Panc1 (cell line): ENCODE measurements at regions not wholly inside any gene's neighbourhood (a gene's known extent, or its start where the extent isn't known, plus 50 kb on each side); places are given as distances from the start of the nearest gene placed in this dataset.

Experiments used
- ATAC-seq: fragments of 200-7000 bp; cut with Tn5 transposase; 2 replicates; pipeline ENCODE4 v1.9.1; 2020; ENCODE audit warnings: mild to moderate bottlenecking, moderate library complexity
- BruUV-seq: library from RNA; stranded (reverse); fragments of 400-500 nt; replicated peaks from 2 replicates; lab custom pipeline; 2021; lab: Mats Ljungman, UMichigan
- CTCF ChIA-PET: fragments of 300-600 bp; sonication (Branson Sonifier 250); formaldehyde crosslinking; loops from one replicate; lab custom pipeline; 2022; ENCODE audit warnings: antibody characterized with exemption; lab: Charles Lee
- POLR2A ChIA-PET: fragments of 300-600 bp; sonication (Branson Sonifier 250); formaldehyde crosslinking; loops from one replicate; lab custom pipeline; 2022; ENCODE audit warnings: antibody characterized with exemption; lab: Charles Lee
- DNase-seq: peaks from one replicate; pipeline ENCODE4 v3.0.0-alpha.2; 2010; ENCODE audit warnings: low read depth, low spot score
- H3K27ac ChIP-seq: 2 replicates; pipeline ENCODE4 v1.5.1; 2011; ENCODE audit warnings: mild to moderate bottlenecking, low read length, inconsistent platforms
- H3K27me3 ChIP-seq: fragments of 200-500 bp; sonication (Bioruptor generic); 2 replicates; pipeline ENCODE4 v1.6.0; 2014; ENCODE audit warnings: low read length, inconsistent platforms; ENCODE audit not compliant: control insufficient read depth, insufficient read depth
- H3K36me3 ChIP-seq: fragments of 200-500 bp; sonication (Bioruptor generic); 2 replicates; pipeline ENCODE4 v1.5.1; 2014; ENCODE audit warnings: inconsistent platforms, mild to moderate bottlenecking, low read length, moderate library complexity; ENCODE audit not compliant: control insufficient read depth, insufficient read depth
- H3K4me1 ChIP-seq: 2 replicates; pipeline ENCODE4 v1.5.1; 2011; ENCODE audit warnings: inconsistent platforms, mild to moderate bottlenecking, low read length, moderate library complexity; ENCODE audit not compliant: control insufficient read depth, insufficient read depth
- H3K4me3 ChIP-seq, 2 experiments: 2 replicates each; pipeline ENCODE4 v1.5.1; 2011 to 2012; ENCODE audit warnings: low read depth in 2 of 2, low read length in 2 of 2, mild to moderate bottlenecking in 2 of 2, inconsistent platforms in 1 of 2, moderate library complexity in 1 of 2
- H3K9me3 ChIP-seq: fragments of 200-500 bp; sonication (Bioruptor generic); 2 replicates; pipeline ENCODE4 v1.5.1; 2014; ENCODE audit warnings: low read depth, mild to moderate bottlenecking, inconsistent platforms, low read length, moderate library complexity; ENCODE audit not compliant: control insufficient read depth, insufficient read depth
- CTCF ChIP-seq: fragments of 450-650 bp; IDR thresholded peaks from 2 replicates; pipeline ENCODE4 v1.5.1; 2017; ENCODE audit warnings: mild to moderate bottlenecking
- POLR2AphosphoS5 ChIP-seq: IDR thresholded peaks from 2 replicates; pipeline ENCODE4 v1.6.1; 2012; ENCODE audit warnings: mild to moderate bottlenecking, low read depth, low read length, moderate library complexity
- REST ChIP-seq, 2 experiments: IDR thresholded peaks; 2 replicates each; pipeline ENCODE4 v1.6.1; 2011 to 2012; ENCODE audit warnings: low read depth in 2 of 2, control low read depth in 1 of 2, low read length in 1 of 2, mild to moderate bottlenecking in 1 of 2, moderate library complexity in 1 of 2; ENCODE audit not compliant: insufficient read depth in 1 of 2
- SIN3A ChIP-seq: IDR thresholded peaks from 2 replicates; pipeline ENCODE4 v1.6.1; 2012; ENCODE audit warnings: low read depth, mild to moderate bottlenecking, low read length, moderate library complexity, borderline replicate concordance; ENCODE audit not compliant: insufficient read depth
- TCF7L2 ChIP-seq: IDR thresholded peaks from 2 replicates; pipeline ENCODE4 v1.6.1; 2011; ENCODE audit warnings: mild to moderate bottlenecking, low read depth, low read length, inconsistent platforms
- in situ Hi-C: cut with HindIII; loops from 2 replicates; pipeline ENCODE4 v1.10.0; 2016; ENCODE audit warnings: low sequenced_read_pairs, low pct_unique_long_range_greater_than_20kb
- intact Hi-C: fragments of 100-400 bp; cut with micrococcal nuclease; formaldehyde crosslinking; loops from one replicate; pipeline ENCODE4 v1.10.0; 2022; ENCODE audit not compliant: unreplicated experiment

- H3K36me3 ChIP-seq, result no peaks in the 10 kb centered on the region
- intact Hi-C loops (no loop called here), in situ Hi-C loops (no loop called here)
- TF ChIP-seq TCF7L2, result no peak
- no peak for TF ChIP-seq SIN3A
- no peak for TF ChIP-seq POLR2AphosphoS5
- no peak for TF ChIP-seq REST (IDR thresholded peaks at IDR 0.05; ENCODE audit: insufficient read depth in 1 of 2, low read depth in 2 of 2, low read length in 1 of 2)
- TF ChIP-seq CTCF, result no peak
- no peak for ATAC-seq
- H3K9me3 ChIP-seq, result no peaks in the 10 kb centered on the region
- ChIA-PET POLR2A (no interaction called here), CTCF (no interaction called here)
- no TSS peak for BruUV-seq
- no peaks in the 10 kb centered on the region for H3K4me1 ChIP-seq
- H3K27ac ChIP-seq, result no peak overlapping the region
- H3K4me3 ChIP-seq, result no peak overlapping the region
- no peak for DNase-seq
- H3K27me3 ChIP-seq, result no peaks in the 10 kb centered on the region
Observed at GRCh38 chr4:89175611-89176010, 64.3 kb downstream of the TIGD2 start.

GRCh38 chr4:89177807-89178206 lies 66.5 kb downstream of the TIGD2 start:
- POLR2A ChIA-PET, result no interaction called here
- DNase-seq (no peak), ATAC-seq (no peak)
- H3K36me3 ChIP-seq, result no peaks in the 10 kb centered on the region
- no peaks in the 10 kb centered on the region for H3K9me3 ChIP-seq
- H3K27me3 ChIP-seq, result no peaks in the 10 kb centered on the region
- in situ Hi-C loops, result no loop called here
- intact Hi-C loops, result no loop called here
- no peak overlapping the region for H3K4me3 ChIP-seq
- no TSS peak for BruUV-seq
- H3K27ac ChIP-seq, result no peak overlapping the region
- no peak for TF ChIP-seq POLR2AphosphoS5
- no peak for TF ChIP-seq TCF7L2
- TF ChIP-seq CTCF, result no peak
- no peak for TF ChIP-seq REST (IDR thresholded peaks at IDR 0.05; ENCODE audit: insufficient read depth in 1 of 2, low read depth in 2 of 2, low read length in 1 of 2)
- no peak for TF ChIP-seq SIN3A
- no peaks in the 10 kb centered on the region for H3K4me1 ChIP-seq
- CTCF ChIA-PET, result interaction anchor here (0.6 kb wide), 1 partner anchor 132 kb away, joined by 3 read pairs; no protein-coding TSS in a partner anchor
